HG03565 (cell line): ENCODE measurements at regions not wholly inside any gene's neighbourhood (a gene's known extent, or its start where the extent isn't known, plus 50 kb on each side); places are given as distances from the start of the nearest gene placed in this dataset.
"Not testable (repeated sequence)": the region's sequence is repeated elsewhere in the genome, so short reads cannot be mapped to it uniquely, and the experiment has no call there.

Experiments
- ATAC-seq: cut with Tn5 transposase; IDR thresholded peaks from one replicate; pipeline ENCODE4 v1.9.1; 2021; ENCODE audit warnings: mild to moderate bottlenecking, moderate library complexity; ENCODE audit not compliant: unreplicated experiment

- ATAC-seq = no peak
Measured at GRCh38 chr22:48423481-48423911, 1404.2 kb downstream of the BRD1 start.

GRCh38 chr22:48422900-48423480 is 1404.7 kb downstream of the BRD1 start:
- ATAC-seq = no peak

- ATAC-seq = no peak
Measured at GRCh38 chr22:48418831-48419230, 1408.8 kb downstream of the BRD1 start.

DNA sequence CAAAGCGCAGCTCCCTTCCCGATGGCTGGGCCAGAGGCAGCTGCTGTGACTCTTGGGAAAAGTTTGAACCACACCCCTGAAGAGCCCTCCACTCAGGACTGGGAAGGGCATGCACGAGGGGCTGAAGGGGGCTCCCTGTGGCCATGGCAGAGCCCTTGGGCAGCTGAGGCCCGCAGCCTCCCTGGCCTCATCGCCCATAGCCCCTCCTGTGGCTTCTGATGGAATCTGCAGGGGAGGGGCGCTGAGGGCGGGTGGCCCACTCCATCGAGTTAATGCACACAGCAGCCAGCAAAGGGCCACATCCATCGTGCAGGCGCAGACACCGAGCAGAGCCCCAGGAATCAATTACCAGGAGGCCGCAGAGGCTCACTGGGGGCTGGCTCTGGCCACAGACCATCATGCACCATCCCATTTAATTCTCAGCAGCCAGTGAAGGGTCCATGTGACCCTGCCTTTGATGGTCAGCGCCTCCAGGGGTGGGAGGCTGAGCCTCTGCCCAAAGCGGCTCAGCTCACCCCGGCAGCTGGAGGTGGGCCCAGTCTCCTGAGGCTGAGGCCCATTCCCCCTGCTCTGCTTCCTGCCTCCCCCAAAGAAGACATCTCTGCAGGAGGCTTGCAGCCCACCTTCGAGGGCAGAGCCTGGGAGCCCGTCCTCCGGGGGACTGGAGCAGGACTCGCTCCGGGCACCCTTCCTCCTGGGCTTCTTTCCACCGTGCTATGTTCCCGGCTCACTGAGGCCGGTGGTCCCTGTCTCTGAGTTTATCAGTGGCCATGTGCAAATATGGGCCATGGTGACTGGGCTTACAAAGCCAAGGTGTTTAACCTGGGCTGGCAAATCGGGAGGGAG is 1410.2 kb downstream of the BRD1 start:
- ATAC-seq = no peak

DNA sequence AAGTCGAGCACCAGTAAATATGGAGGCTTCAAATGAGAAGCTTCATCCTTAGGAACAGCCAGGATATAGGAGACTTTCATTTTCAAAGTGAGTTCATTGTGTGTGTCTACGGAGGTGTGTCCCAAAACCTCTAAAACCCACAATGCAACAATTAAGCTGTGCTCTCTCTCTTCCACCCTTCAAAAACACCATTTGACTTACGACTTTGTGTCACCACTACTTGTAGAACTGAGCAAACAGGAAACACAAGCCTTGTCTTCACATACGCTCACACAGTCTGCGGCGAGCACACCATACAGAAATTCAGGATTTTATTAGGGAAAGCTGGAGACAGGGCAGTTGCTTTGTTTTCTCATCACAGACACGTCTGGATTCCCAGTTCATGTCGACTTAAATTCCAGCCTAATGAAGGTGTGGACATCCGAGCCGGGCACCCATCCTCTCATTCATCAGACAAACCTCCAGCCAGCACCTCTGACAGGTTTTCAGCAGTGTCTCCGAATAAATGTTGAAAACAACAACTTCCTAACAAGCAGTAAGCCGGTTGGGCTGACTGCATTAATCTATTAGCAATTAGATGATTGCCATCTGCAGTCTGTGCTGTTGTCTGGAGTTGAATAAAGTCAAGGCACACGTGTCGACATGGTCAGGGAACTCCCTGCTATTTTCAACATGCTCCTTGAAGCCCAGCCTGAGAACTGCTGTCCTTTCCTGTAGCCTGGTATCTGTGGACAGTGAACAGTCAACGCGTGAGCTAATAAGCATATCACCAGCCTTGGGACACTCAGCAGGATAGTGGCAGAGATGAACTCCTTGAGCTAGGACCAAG is 1411.1 kb downstream of the BRD1 start:
- no peak for ATAC-seq

DNA sequence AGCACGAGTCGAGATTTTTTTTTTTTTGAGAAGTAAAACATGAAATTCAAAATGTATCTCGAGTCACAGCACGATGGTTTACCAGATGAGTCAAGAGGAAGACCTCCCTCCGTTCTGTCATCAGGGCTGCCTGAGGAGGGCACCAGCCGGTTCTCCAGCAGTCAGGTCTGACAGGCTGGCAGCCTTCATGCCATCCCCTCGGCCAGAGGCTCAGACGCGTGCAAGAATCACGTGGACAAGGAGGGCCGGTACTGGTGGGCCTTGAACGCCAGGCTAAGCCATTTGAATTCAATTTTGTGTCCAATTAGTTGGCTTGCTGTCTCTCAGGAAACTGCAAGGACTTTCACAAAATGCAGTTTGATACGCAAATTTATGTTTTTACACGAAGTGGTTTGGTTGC is 1412.2 kb downstream of the BRD1 start:
- ATAC-seq = no peak

GRCh38 chr22:48414651-48415050 is 1413.0 kb downstream of the BRD1 start:
- ATAC-seq = no peak

- ATAC-seq = not testable (repeated sequence)
Measured at GRCh38 chr22:48412931-48413330, 1414.7 kb downstream of the BRD1 start.

GRCh38 chr22:48410536-48410935 is 1417.1 kb downstream of the BRD1 start:
- ATAC-seq = no peak

GRCh38 chr22:48407256-48407955 is 1420.3 kb downstream of the BRD1 start:
- no peak for ATAC-seq

DNA sequence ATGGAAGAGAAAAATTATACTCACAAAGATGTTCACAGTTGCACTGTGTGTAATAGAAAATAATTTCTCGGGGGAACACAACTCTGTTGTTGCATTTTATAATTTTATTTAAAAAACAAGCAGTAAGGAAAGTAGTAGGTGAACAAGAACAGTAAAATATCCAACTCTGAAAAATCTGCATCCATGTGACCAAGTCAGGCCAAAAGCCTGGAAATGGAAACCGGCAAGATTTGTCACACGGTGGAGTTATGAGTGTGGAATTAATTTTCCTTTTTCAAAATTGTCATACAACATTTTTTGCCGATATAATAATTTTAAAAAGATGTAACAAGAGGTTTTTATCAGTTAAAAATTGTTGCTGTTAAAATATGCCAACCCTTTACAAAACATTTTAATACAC is 1421.5 kb downstream of the BRD1 start:
- ATAC-seq = no peak

- no peak for ATAC-seq
Measured at GRCh38 chr22:48405741-48406140, 1421.9 kb downstream of the BRD1 start.

GRCh38 chr22:48404801-48405447 is 1422.7 kb downstream of the BRD1 start:
- ATAC-seq = no peak

GRCh38 chr22:48403521-48404403 is 1423.9 kb downstream of the BRD1 start:
- ATAC-seq = no peak

DNA sequence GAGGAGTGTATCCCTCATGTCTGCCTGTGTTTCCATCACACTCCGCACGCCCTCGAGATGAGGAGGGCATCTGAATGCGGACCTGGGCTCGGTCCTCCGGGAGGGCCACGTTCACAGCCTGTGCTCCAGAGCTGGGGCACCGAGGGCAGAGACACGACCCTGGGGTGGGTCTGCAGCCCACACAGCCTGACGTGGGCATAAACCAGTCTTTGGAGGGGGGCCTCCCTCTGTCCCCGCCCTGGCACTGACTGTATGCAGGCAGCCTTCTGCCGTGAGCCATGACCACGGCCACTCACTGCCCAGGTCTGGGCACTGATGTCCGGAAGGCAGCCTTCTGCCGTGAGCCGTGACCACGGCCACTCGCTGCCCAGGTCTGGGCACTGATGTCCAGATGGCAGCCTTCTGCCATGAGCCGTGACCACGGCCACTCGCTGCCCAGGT is 1425.1 kb downstream of the BRD1 start:
- ATAC-seq = no peak

DNA sequence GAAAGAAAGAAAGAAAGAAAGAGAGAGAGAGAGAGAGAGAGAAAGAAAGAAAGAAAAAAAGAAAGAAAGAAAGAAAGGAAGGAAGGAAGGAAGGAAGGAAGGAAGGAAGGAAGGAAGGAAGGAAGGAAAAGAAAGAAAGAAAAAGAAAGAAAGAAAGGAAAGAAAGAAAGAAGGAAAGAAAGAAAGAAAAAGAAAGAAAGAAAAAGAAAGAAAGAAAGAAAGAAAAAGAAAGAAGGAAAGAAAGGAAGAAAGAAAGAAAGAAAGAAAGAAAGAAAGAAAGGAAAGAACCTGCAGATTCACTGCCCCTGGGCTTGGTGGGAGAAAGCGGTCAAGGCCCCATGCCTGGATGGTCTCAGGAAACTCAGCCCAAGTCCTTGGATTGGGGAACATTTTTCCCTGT is 1426.2 kb downstream of the BRD1 start:
- not testable (repeated sequence) for ATAC-seq

DNA sequence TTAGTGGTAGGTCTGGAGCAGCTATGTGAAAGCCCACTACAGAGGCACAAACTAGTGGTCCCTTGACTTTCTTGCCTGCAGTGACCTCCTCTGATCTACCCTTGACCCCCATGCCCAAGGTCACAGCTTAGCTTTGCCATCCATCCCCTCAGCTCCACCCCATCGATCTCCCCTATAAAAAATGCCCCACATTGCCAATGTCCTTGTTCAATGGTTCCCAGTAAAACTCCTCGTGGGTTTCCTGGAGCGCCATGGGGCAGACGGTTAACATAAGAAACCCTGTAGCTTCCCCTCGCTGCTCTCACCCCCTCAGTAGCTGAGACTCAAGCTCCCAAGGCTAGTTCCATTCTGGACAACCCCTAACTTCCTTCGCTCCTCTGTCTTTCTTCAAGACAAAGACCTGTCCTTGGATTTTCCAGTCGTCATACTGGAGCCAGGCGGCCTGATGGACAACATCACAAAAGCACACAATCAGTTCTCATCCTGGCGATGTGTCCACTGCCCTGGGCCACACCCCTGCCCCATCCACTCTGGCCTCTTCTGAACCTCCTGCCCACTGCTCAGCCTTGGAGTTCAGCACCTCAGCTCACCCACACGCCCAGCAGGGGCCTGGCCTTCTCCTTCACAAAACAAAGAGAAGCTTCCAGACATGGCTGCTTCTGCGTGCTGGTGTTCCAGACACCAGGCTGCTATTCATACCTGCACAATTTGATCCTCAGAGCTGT is 1429.3 kb downstream of the BRD1 start:
- ATAC-seq = no peak

- ATAC-seq = no peak
Measured at GRCh38 chr22:48397531-48398180, 1430.0 kb downstream of the BRD1 start.
